ENCODE measurements at regions not wholly inside any gene's neighbourhood (a gene's known extent, or its start where the extent isn't known, plus 50 kb on each side); places are given as distances from the start of the nearest gene placed in this dataset.

- no peak overlapping the region for H3K27ac ChIP-seq (ENCODE audit: low read depth, low read length)
- no peaks in the 10 kb centered on the region for H3K9me3 ChIP-seq (ENCODE audit: control insufficient read depth, insufficient read depth, low read length)
- no peaks in the 10 kb centered on the region for H3F3A ChIP-seq (ENCODE audit: control insufficient read depth, insufficient read depth)
- no peaks in the 10 kb centered on the region for H3K36me3 ChIP-seq (ENCODE audit: control insufficient read depth, low read length)
- no peaks in the 10 kb centered on the region for H3K9me2 ChIP-seq (replicated peaks; ENCODE audit: control insufficient read depth, low read length)
- no peak overlapping the region for H3K4me3 ChIP-seq (ENCODE audit: low read length)
- H3K79me2 ChIP-seq (ENCODE audit: control insufficient read depth, low read length), result no peaks in the 10 kb centered on the region
- no peaks in the 10 kb centered on the region for H4K20me1 ChIP-seq (ENCODE audit: control insufficient read depth, insufficient read depth, low read depth, low read length)
- H3K4me2 ChIP-seq (ENCODE audit: low read length), result no peak overlapping the region
- H3K4me1 ChIP-seq (ENCODE audit: control insufficient read depth, low read length), result no peaks in the 10 kb centered on the region
- no peaks in the 10 kb centered on the region for H3K27me3 ChIP-seq (ENCODE audit: control insufficient read depth, low read length)
- TF ChIP-seq, protein P1, sequence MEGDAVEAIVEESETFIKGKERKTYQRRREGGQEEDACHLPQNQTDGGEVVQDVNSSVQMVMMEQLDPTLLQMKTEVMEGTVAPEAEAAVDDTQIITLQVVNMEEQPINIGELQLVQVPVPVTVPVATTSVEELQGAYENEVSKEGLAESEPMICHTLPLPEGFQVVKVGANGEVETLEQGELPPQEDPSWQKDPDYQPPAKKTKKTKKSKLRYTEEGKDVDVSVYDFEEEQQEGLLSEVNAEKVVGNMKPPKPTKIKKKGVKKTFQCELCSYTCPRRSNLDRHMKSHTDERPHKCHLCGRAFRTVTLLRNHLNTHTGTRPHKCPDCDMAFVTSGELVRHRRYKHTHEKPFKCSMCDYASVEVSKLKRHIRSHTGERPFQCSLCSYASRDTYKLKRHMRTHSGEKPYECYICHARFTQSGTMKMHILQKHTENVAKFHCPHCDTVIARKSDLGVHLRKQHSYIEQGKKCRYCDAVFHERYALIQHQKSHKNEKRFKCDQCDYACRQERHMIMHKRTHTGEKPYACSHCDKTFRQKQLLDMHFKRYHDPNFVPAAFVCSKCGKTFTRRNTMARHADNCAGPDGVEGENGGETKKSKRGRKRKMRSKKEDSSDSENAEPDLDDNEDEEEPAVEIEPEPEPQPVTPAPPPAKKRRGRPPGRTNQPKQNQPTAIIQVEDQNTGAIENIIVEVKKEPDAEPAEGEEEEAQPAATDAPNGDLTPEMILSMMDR (IDR thresholded peaks at IDR 0.05; ENCODE audit: low read depth, low read length, poor library complexity, severe bottlenecking), result no peak
- TF ChIP-seq EZH2phosphoT487 (IDR thresholded peaks at IDR 0.05; ENCODE audit: borderline replicate concordance, low read length), result no peak
Measured at GRCh38 chr9:107944387-107944786, 454.8 kb upstream of the KLF4 start.

DNA sequence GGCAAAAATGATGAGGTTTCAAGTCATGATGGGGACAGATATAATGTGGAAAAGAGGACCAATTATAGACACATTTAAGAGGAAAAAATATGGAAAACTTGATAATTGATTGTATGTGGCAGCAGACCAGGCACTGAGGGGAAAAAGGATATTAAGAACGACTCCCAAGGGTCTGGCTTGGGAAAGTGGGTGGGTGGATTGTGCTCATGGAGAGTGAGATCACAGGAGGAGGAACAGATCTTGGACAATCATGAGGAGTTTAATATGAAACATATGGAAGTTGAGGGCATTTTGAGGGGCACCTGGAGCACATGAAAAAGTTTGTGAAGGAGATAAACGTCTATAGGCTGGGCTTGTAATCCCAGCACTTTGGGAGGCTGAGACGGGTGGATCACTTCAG is 454.3 kb upstream of the KLF4 start:
- Histone ChIP-seq H3K79me2 (ENCODE audit: control insufficient read depth, low read length) (no peaks in the 10 kb centered on the region), H4K20me1 (ENCODE audit: control insufficient read depth, insufficient read depth, low read depth, low read length) (no peaks in the 10 kb centered on the region), H3K4me2 (ENCODE audit: low read length) (no peak overlapping the region), H3K27me3 (ENCODE audit: control insufficient read depth, low read length) (no peaks in the 10 kb centered on the region), H3K9me3 (ENCODE audit: control insufficient read depth, insufficient read depth, low read length) (no peaks in the 10 kb centered on the region), H3K4me3 (ENCODE audit: low read length) (no peak overlapping the region), H3F3A (ENCODE audit: control insufficient read depth, insufficient read depth) (no peaks in the 10 kb centered on the region), H3K27ac (ENCODE audit: low read depth, low read length) (no peak overlapping the region), H3K9me2 (replicated peaks; ENCODE audit: control insufficient read depth, low read length) (no peaks in the 10 kb centered on the region), H3K4me1 (ENCODE audit: control insufficient read depth, low read length) (no peaks in the 10 kb centered on the region), H3K36me3 (ENCODE audit: control insufficient read depth, low read length) (no peaks in the 10 kb centered on the region)
- TF ChIP-seq, protein P1 (IDR thresholded peaks at IDR 0.05; ENCODE audit: low read depth, low read length, poor library complexity, severe bottlenecking), result no peak
- no peak for TF ChIP-seq EZH2phosphoT487 (IDR thresholded peaks at IDR 0.05; ENCODE audit: borderline replicate concordance, low read length)

GRCh38 chr9:107942856-107943255 is 453.3 kb upstream of the KLF4 start:
- H3K9me2 ChIP-seq (replicated peaks; ENCODE audit: control insufficient read depth, low read length), result no peaks in the 10 kb centered on the region
- no peaks in the 10 kb centered on the region for H3F3A ChIP-seq (ENCODE audit: control insufficient read depth, insufficient read depth)
- H3K27ac ChIP-seq (ENCODE audit: low read depth, low read length), result no peak overlapping the region
- no peak overlapping the region for H3K4me2 ChIP-seq (ENCODE audit: low read length)
- no peaks in the 10 kb centered on the region for H4K20me1 ChIP-seq (ENCODE audit: control insufficient read depth, insufficient read depth, low read depth, low read length)
- no peak for TF ChIP-seq EZH2phosphoT487 (IDR thresholded peaks at IDR 0.05; ENCODE audit: borderline replicate concordance, low read length)
- TF ChIP-seq, protein P1 (IDR thresholded peaks at IDR 0.05; ENCODE audit: low read depth, low read length, poor library complexity, severe bottlenecking), result no peak
- H3K79me2 ChIP-seq (ENCODE audit: control insufficient read depth, low read length), result no peaks in the 10 kb centered on the region
- no peaks in the 10 kb centered on the region for H3K27me3 ChIP-seq (ENCODE audit: control insufficient read depth, low read length)
- no peaks in the 10 kb centered on the region for H3K4me1 ChIP-seq (ENCODE audit: control insufficient read depth, low read length)
- no peak overlapping the region for H3K4me3 ChIP-seq (ENCODE audit: low read length)
- H3K9me3 ChIP-seq (ENCODE audit: control insufficient read depth, insufficient read depth, low read length), result no peaks in the 10 kb centered on the region
- H3K36me3 ChIP-seq (ENCODE audit: control insufficient read depth, low read length), result no peaks in the 10 kb centered on the region

DNA sequence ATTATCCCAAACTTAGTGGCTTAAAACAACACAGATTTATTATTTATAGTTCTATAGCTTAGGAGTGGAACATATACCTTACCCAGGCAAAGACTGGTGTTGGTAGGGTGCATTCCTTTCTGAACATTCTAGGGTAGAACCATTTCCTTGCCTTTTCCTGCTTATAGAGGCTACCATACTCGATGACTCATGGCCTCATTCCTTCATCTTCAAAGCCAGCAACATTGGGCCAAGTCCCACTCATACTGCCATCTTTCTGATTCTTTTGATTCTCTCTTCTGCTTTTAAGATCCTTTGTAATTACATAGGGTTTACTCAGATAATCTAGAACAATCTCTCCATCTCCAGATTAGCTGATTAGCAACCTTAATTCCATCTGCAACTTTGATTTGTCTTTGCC is 452.7 kb upstream of the KLF4 start:
- TF ChIP-seq EZH2phosphoT487 (IDR thresholded peaks at IDR 0.05; ENCODE audit: borderline replicate concordance, low read length), result no peak
- TF ChIP-seq, protein P1 (IDR thresholded peaks at IDR 0.05; ENCODE audit: low read depth, low read length, poor library complexity, severe bottlenecking), result no peak
- Histone ChIP-seq H3F3A (ENCODE audit: control insufficient read depth, insufficient read depth) (no peaks in the 10 kb centered on the region), H3K4me3 (ENCODE audit: low read length) (no peak overlapping the region), H3K27me3 (ENCODE audit: control insufficient read depth, low read length) (no peaks in the 10 kb centered on the region), H3K9me2 (replicated peaks; ENCODE audit: control insufficient read depth, low read length) (no peaks in the 10 kb centered on the region), H3K4me2 (ENCODE audit: low read length) (no peak overlapping the region), H3K9me3 (ENCODE audit: control insufficient read depth, insufficient read depth, low read length) (no peaks in the 10 kb centered on the region), H3K36me3 (ENCODE audit: control insufficient read depth, low read length) (no peaks in the 10 kb centered on the region), H3K79me2 (ENCODE audit: control insufficient read depth, low read length) (no peaks in the 10 kb centered on the region), H4K20me1 (ENCODE audit: control insufficient read depth, insufficient read depth, low read depth, low read length) (no peaks in the 10 kb centered on the region), H3K27ac (ENCODE audit: low read depth, low read length) (no peak overlapping the region), H3K4me1 (ENCODE audit: control insufficient read depth, low read length) (no peaks in the 10 kb centered on the region)
